IPS-11a (cell line): ENCODE measurements at regions not wholly inside any gene's neighbourhood (a gene's known extent, or its start where the extent isn't known, plus 50 kb on each side); places are given as distances from the start of the nearest gene placed in this dataset.

Experiments used
- H3K4me3 ChIP-seq: one replicate; pipeline ENCODE4 v1.5.1; 2013; ENCODE audit warnings: low read depth, low read length, control low read depth

- H3K4me3 ChIP-seq, result no peak overlapping the region
These were observed 77.3 kb upstream of the UBAC2 start for GRCh38 chr13:99123101-99124045.

DNA sequence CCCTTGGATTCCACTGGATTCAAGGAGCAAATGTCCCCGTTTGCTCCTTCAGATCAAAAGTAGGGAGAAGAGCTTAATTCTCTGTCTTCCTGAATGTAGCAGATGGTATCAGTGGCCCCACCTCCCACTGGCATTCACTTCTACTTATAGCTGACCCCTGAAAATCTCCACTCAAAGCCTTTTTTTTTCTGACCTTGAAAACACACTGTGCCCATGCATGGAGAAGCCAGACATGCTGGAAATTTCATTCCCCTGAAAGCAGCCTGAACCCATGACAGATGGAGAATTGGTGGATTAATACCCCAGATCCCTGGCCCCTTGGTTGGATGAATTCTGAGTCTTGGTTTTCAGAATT lies 76.6 kb upstream of the UBAC2 start:
- H3K4me3 ChIP-seq, result no peak overlapping the region

DNA sequence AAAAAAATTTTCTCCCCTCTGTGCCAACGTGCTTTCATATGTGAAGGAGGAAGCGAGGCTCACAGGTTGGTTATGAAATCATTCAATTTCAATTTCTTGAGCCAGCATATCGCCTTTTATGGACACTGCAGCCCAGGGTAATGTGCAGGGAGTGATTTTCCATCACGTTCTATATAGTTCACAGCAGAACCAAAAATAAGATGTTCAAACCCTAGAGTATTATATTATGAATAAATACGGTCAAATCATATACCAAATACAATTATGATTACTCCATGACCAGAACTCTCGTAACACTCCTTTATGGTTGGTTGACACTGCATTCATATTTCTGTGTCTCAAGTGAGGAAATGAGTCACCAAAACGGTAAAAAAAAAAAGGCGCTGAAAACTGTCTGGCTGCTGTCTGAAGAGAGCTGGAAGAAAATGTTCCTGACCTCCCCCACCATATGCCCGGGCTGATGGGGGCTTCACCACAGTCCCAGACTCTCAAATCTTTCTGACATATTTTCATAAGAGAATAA lies 75.8 kb upstream of the UBAC2 start:
- no peak overlapping the region for H3K4me3 ChIP-seq

DNA sequence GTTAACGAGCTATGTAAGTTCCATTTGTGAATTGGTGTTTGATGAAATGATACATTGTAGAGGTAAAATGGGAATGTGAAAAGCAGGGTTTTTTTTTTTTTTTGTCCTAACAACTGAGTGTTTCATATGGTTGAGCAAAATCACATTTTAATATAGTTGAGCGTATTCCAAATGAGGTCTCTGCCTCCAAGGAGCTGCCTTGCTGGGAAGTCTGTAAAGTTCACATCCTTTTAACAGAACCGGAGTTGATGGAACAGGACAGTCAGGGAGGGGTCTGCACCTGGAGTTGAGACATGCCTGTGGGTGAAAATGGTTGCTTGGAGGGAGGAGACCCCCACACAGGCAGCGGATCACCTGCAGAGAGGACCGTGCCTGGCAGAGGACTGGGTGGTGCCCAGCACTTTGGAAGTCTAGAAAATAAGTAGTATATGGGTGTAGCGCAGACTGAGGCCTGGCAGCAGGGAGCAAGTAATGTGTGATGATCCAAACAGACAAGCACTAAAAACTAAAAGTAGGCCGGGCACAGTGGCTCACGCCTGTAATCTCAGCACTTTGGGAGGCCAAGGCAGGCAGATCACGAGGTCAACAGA lies 75.2 kb upstream of the UBAC2 start:
- H3K4me3 ChIP-seq, result no peak overlapping the region

GRCh38 chr13:99126821-99127220 lies 73.8 kb upstream of the UBAC2 start:
- H3K4me3 ChIP-seq, result no peak overlapping the region

- H3K4me3 ChIP-seq, result no peak overlapping the region
These were observed 71.6 kb upstream of the UBAC2 start for GRCh38 chr13:99129050-99129449.

DNA sequence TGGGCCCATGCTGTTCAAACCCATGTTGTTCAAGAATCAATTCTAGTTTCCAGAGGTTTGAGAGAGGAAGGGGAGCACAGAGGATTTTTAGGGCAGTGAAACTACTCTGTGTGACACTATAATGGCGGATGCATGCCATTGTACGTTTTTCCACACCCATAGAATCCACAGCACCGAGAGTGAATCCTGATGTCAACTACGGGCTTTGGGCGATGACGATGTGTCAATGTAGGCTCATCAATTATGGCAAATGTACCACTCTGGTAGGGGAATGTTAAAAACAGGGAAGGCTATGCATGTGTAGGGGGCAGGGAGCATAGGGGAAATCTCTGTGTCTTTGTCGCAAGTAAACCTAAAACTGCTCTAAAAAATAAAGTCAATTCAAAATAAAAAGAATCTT lies 70.7 kb upstream of the UBAC2 start:
- H3K4me3 ChIP-seq, result no peak overlapping the region

- no peak overlapping the region for H3K4me3 ChIP-seq
These were observed 69.2 kb upstream of the UBAC2 start for GRCh38 chr13:99131410-99131809.

GRCh38 chr13:99132295-99132835 lies 68.3 kb upstream of the UBAC2 start:
- H3K4me3 ChIP-seq, result no peak overlapping the region

GRCh38 chr13:99133230-99133629 lies 67.4 kb upstream of the UBAC2 start:
- no peak overlapping the region for H3K4me3 ChIP-seq

DNA sequence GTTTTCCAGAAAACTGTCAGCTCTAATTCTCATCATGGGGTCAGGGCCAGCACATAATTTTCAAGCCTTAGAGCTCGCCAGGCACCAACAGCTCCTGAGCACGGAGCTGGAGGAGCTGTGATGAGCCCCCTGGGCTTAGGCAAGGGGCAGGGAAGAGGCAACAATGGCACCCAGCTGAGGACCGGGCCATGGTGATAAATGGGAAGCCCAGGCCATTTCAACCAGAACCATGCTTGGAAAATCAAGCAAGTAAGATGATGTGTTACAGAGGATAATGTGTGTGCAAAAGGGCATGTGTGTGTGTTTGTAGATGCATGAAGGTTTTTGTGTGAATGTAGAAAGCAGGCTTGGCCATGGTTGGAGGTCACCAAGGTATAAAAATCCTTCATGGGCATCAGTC lies 66.8 kb upstream of the UBAC2 start:
- no peak overlapping the region for H3K4me3 ChIP-seq

GRCh38 chr13:99135591-99135990 lies 65.1 kb upstream of the UBAC2 start:
- H3K4me3 ChIP-seq, result no peak overlapping the region

DNA sequence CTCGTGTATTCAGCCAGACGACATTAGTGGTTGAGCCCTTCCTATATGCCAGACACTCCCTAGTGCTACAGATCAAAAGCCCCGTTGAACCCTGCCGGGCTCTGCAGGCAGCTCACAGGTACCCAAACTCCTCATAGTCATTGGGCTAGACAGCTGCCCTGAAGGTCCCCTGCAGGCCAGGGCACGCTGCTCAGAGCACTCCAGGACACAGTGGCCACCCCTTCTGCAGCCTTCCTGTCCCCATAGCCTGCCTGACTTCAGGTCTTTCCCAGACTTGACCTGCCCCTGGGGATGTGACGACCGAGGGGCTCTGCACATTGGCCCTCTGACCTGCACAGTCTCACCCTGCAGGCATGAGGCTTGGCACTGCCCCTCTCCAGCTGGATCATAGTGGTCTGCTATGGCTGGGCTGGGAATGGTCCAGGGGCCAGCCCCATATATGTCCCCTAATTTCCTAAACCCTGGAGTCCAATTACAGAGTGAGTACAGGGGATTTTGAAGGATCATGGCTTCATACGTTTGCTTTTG lies 64.2 kb upstream of the UBAC2 start:
- no peak overlapping the region for H3K4me3 ChIP-seq

DNA sequence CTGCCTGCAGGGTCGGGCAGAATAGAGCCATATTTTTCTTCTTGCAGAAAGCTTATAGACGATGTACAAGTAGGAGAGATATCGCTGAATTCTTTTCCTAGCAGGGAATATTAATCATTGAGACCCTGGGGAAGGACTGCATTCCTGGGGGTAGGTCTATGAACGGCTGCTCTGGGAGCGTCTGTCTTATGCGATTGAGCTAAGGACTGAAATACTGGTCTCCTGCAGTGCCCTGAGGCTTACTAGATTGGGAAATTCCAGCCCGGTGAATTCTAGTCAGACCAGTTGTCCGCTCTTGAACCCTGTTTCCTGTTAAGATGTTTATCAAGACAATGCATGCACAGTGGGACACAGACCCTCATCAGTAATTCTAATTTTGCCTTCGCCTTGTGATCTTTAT lies 59.8 kb upstream of the UBAC2 start:
- no peak overlapping the region for H3K4me3 ChIP-seq

GRCh38 chr13:99143904-99144303 lies 56.8 kb upstream of the UBAC2 start:
- no peak overlapping the region for H3K4me3 ChIP-seq

DNA sequence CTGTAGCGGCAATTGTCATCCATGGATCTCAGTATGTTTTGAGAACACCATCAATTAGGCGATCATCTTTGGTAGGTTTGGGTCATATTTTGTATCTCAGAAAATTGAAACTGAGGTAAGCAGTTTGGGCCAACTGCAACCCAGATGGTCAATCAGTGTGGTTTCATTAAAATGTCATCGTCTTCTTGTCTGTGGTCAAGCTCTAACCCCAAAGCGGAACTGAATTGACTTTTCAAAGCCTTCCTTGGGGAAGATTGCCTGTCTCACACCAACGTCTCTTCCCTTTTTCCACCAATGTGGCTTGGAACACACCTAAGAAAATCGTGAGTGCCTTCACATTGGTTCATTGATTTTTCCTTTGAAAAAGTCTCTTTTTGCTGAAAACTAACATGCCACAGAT lies 56.3 kb upstream of the UBAC2 start:
- no peak overlapping the region for H3K4me3 ChIP-seq

DNA sequence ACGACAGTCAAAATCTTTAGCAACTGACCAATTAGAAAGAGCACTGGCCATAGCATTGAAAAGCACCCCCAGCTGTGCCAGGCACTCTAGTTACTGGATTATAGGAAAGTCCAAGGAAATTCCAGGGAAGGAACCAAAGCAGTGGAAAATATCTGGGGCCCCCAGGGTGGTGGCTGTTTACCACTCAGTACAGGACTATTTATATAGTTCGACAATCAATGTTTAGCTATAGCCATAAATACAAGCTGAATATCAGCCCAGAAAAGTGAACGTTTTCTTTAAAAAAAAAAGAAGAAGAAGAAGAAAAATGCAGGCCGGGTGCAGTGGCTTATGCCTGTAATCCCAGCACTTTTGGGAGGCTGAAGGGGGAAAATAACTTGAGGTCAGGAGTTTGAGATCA lies 55.2 kb upstream of the UBAC2 start:
- no peak overlapping the region for H3K4me3 ChIP-seq

- H3K4me3 ChIP-seq, result no peak overlapping the region
These were observed 49.9 kb upstream of the UBAC2 start for GRCh38 chr13:99150575-99151361.
